ENCODE measurements at regions not wholly inside any gene's neighbourhood (a gene's known extent, or its start where the extent isn't known, plus 50 kb on each side); places are given as distances from the start of the nearest gene placed in this dataset.

DNA sequence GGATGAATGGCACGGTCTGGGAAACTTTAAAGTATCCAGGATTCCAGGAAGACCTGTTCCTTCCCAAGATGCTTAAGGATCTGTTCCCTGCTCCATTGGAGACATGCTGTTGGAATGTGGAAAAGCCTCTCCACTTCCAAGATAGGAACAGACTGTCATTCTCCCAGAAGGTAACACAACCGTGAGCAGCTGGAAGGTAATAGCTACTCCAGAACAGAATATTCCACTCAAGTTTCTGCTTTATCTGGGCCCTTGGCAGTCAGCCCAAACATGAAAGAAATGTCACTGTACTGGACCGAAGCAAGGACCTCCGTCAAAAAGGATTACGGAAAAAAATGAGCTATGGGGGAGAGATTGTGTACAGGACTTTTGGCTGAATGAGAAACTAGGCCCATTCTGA is 420.9 kb upstream of the NBEA start:
- Mint-ChIP-seq H3K36me3 (no peaks in the 10 kb centered on the region), H3K4me3 (no peak overlapping the region), H3K27me3 (no peaks in the 10 kb centered on the region), H3K27ac (no peak overlapping the region), H3K4me1 (ENCODE audit: unreplicated experiment) (no peaks in the 10 kb centered on the region), H3K9me3 (no peaks in the 10 kb centered on the region)
- DNase-seq (ENCODE audit: extremely low spot score, unreplicated experiment): no peak
- TF ChIP-seq, protein P1, sequence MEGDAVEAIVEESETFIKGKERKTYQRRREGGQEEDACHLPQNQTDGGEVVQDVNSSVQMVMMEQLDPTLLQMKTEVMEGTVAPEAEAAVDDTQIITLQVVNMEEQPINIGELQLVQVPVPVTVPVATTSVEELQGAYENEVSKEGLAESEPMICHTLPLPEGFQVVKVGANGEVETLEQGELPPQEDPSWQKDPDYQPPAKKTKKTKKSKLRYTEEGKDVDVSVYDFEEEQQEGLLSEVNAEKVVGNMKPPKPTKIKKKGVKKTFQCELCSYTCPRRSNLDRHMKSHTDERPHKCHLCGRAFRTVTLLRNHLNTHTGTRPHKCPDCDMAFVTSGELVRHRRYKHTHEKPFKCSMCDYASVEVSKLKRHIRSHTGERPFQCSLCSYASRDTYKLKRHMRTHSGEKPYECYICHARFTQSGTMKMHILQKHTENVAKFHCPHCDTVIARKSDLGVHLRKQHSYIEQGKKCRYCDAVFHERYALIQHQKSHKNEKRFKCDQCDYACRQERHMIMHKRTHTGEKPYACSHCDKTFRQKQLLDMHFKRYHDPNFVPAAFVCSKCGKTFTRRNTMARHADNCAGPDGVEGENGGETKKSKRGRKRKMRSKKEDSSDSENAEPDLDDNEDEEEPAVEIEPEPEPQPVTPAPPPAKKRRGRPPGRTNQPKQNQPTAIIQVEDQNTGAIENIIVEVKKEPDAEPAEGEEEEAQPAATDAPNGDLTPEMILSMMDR (conservative IDR thresholded peaks at IDR 0.05): no peak

DNA sequence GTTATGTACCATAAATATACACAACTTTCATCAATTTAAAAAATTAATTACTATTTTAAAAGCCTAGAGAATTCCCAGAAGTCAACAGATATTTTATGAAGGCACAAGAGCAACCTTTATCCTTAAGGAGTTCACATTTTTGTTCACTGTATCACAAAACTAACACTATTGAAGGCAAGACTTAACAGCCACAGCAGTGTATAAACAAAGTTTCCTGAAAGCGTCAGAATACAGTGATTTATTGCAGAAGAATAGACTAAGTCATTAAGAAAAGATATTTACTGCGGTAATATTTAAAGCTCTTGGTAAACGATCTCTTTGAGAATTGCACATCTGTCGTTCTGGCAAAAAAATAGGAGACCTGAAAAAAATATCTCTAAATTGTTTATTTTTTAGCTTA is 419.3 kb upstream of the NBEA start:
- H3K4me1 Mint-ChIP-seq (ENCODE audit: unreplicated experiment): no peaks in the 10 kb centered on the region
- no peaks in the 10 kb centered on the region for H3K9me3 Mint-ChIP-seq
- H3K27me3 Mint-ChIP-seq: peaks cover 4% of the 10 kb centered on the region
- no peaks in the 10 kb centered on the region for H3K36me3 Mint-ChIP-seq
- DNase-seq (ENCODE audit: extremely low spot score, unreplicated experiment): no peak
- no peak overlapping the region for H3K4me3 Mint-ChIP-seq
- H3K27ac Mint-ChIP-seq: no peak overlapping the region
- TF ChIP-seq, protein P1 (conservative IDR thresholded peaks at IDR 0.05): no peak

DNA sequence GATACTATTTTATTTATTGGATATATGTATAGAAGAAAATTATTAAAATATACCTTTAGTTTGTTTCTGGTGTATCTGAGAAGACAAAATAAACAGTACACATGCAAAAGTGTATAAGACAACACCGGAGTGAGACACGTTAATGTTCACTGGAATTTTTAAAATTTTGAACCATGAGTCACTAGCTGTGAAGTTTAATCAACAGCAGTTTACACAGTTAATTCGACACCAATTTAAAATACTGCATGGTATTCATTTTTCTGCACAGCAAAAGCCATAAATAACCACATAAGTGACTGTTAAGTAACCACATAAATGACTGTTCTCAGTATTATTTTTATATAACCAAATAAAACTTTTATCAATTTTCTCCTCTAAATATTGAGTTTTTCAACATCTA is 418.7 kb upstream of the NBEA start:
- no peaks in the 10 kb centered on the region for H3K4me1 Mint-ChIP-seq (ENCODE audit: unreplicated experiment)
- H3K36me3 Mint-ChIP-seq: no peaks in the 10 kb centered on the region
- no peak overlapping the region for H3K27ac Mint-ChIP-seq
- TF ChIP-seq, protein P1 (conservative IDR thresholded peaks at IDR 0.05): no peak
- DNase-seq (ENCODE audit: extremely low spot score, unreplicated experiment): no peak
- peaks cover 4% of the 10 kb centered on the region for H3K27me3 Mint-ChIP-seq
- H3K4me3 Mint-ChIP-seq: no peak overlapping the region
- no peaks in the 10 kb centered on the region for H3K9me3 Mint-ChIP-seq

DNA sequence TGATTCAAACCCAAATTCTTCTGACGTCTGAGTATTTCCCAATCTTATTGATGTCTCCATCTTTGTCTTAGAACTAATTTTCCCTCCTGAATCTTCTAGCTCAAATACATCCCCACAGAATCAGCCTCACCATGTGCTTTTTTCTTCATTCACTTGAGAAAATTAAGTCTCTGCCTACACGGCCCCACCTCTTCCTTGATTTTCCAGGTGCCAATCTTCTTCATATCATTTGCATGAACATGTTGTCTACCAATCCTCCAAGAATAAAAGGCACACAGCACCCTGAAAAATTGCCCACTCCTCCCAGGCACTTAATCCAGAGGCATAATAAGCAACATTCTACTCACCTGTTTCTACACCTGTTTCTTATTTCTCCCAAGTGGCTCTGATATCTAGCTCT is 408.1 kb upstream of the NBEA start:
- H3K27ac Mint-ChIP-seq: no peak overlapping the region
- no peaks in the 10 kb centered on the region for H3K36me3 Mint-ChIP-seq
- H3K4me1 Mint-ChIP-seq (ENCODE audit: unreplicated experiment): peaks cover 4% of the 10 kb centered on the region
- H3K9me3 Mint-ChIP-seq: peaks cover 11% of the 10 kb centered on the region
- TF ChIP-seq, protein P1 (conservative IDR thresholded peaks at IDR 0.05): no peak
- H3K27me3 Mint-ChIP-seq: no peaks in the 10 kb centered on the region
- no peak for DNase-seq (ENCODE audit: extremely low spot score, unreplicated experiment)
- H3K4me3 Mint-ChIP-seq: no peak overlapping the region

DNA sequence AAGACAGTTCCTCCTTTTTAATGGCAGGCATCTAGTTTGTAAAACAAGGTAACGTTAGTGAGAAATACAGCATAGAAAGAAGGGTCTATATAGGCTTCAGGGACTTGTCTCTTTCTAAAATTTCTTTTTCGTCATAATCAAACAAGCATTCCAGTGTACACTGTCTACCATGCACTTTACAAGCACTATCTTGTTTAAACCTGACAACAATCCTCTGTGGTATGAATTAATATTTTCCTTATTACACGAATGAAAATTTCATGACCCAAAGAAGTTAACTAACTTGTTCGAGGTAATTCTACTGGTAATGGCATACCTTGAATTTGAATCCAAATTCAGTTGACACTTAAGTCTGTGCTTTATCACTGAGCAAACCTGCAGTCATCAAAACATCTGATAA is 399.7 kb upstream of the NBEA start:
- Mint-ChIP-seq H3K27ac (no peak overlapping the region), H3K4me1 (ENCODE audit: unreplicated experiment) (peaks cover 4% of the 10 kb centered on the region), H3K4me3 (no peak overlapping the region), H3K9me3 (peaks cover 7% of the 10 kb centered on the region), H3K36me3 (no peaks in the 10 kb centered on the region), H3K27me3 (no peaks in the 10 kb centered on the region)
- no peak for DNase-seq (ENCODE audit: extremely low spot score, unreplicated experiment)
- TF ChIP-seq, protein P1 (conservative IDR thresholded peaks at IDR 0.05): no peak

DNA sequence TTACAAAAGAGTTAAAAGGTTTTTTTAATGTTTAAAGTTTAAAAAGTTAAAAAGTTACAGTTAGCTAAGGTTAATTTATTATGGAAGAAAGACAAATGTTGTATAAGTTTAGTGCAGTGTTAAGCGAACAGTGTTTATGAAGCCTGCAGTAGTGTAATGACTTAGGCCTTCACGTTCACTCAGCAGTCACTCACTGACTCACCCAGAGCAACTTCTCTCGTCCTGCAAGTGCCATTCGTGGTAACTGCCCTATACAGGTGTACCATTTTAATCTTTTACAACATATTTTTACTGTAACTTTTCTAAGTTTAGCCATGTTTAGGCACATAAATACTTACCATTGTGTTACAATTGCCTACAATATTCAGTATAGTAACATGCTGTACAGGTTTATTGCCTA is 398.2 kb upstream of the NBEA start:
- H3K4me1 Mint-ChIP-seq (ENCODE audit: unreplicated experiment): no peaks in the 10 kb centered on the region
- DNase-seq (ENCODE audit: extremely low spot score, unreplicated experiment): no peak
- no peak overlapping the region for H3K27ac Mint-ChIP-seq
- H3K27me3 Mint-ChIP-seq: no peaks in the 10 kb centered on the region
- H3K9me3 Mint-ChIP-seq: peaks cover 6% of the 10 kb centered on the region
- H3K4me3 Mint-ChIP-seq: no peak overlapping the region
- H3K36me3 Mint-ChIP-seq: no peaks in the 10 kb centered on the region
- TF ChIP-seq, protein P1 (conservative IDR thresholded peaks at IDR 0.05): no peak
